ENCODE measurements at regions not wholly inside any gene's neighbourhood (a gene's known extent, or its start where the extent isn't known, plus 50 kb on each side); places are given as distances from the start of the nearest gene placed in this dataset.
"Not testable (repeated sequence)": the region's sequence is repeated elsewhere in the genome, so short reads cannot be mapped to it uniquely, and the experiment has no call there.

DNA sequence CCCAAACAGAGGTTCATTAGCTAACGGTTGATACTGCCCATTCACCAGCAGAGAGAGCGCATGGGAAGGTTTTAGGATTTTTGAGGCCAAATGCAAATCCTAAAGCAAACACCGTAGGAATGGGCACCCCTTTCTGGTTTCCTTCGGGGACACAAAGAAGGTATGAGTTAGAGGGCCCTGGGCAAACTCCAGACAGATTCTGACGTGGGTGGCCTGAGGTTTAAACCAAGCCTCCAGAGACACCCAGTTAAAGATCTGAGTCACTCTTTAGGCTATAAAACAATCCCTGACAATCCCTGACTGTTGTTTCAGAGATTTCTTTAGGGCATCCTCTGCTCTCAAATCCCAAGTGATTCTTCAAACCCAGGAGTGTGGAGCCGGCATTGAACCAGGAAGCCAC is 262.2 kb upstream of the USP9Y start:
- H3K36me3 Mint-ChIP-seq; H3K4me3 Mint-ChIP-seq; DNase-seq (ENCODE audit: low spot score); ATAC-seq; H3K9me3 Mint-ChIP-seq; H3K27me3 Mint-ChIP-seq; H3K27ac Mint-ChIP-seq; H3K4me1 Mint-ChIP-seq (ENCODE audit: low read depth in 2 of 2): not testable (repeated sequence)

DNA sequence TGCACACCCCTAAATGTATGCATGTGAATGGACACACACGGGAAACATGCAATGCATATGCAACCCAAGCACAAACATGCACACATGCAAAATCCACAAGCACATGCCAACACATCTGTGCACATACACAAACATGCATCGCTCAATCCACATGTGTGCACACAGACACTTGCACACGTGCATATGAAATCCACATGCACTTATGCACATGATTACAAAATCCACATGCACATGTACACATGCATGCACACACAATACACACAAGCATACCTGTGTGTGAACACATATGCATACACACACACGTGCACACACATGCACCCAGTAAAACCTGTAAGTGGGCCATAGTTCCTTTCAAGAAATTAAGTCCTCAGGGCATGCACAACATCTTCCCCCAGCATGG is 256.8 kb upstream of the USP9Y start:
- H3K9me3 Mint-ChIP-seq = no peaks in the 10 kb centered on the region
- ATAC-seq = no peak
- no peak overlapping the region for H3K4me3 Mint-ChIP-seq
- H3K27ac Mint-ChIP-seq = no peak overlapping the region
- no peaks in the 10 kb centered on the region for H3K36me3 Mint-ChIP-seq
- no peaks in the 10 kb centered on the region for H3K27me3 Mint-ChIP-seq
- no peaks in the 10 kb centered on the region for H3K4me1 Mint-ChIP-seq (ENCODE audit: low read depth in 2 of 2)
- DNase-seq (ENCODE audit: low spot score) = no peak

DNA sequence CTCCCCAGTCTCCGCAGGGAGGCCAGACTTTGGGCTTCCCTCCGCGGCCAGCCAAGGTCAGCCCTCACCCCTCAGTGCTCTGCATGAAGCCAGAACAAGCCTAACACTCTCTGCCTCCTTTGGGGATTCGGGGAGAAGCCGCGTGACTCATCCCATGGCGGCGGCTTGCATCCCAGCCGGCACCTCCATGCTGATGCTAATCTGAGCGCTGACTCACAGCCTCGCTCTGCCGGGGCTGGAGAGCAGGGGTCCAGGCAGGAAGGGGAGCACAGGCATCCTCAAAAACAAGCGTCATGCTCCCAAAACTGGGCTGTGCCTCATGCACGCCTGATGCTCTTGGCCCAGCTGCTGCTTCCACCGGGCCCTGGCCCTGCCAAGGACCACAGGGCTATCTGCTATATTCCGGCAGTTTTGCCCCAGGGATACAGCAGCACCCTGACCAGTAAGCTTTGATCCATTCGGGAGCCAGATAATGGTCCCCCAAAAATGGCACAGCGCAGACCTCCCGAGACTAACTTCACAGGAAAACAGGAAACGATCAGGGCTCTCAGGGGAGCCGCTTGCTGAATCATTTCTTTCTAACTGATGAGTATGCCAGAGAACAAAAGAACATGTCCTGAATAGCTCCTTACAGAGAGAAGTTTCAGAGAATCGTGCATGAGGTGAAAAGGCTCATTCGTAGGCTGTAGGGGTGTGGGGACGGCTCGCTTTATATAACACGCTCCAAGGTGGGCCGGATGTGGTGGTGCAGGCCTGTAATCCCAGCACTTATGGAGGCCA is 254.4 kb upstream of the USP9Y start:
- H3K27ac Mint-ChIP-seq; H3K4me3 Mint-ChIP-seq; H3K4me1 Mint-ChIP-seq (ENCODE audit: low read depth in 2 of 2); ATAC-seq; H3K9me3 Mint-ChIP-seq; H3K36me3 Mint-ChIP-seq; H3K27me3 Mint-ChIP-seq; DNase-seq (ENCODE audit: low spot score): not testable (repeated sequence)

DNA sequence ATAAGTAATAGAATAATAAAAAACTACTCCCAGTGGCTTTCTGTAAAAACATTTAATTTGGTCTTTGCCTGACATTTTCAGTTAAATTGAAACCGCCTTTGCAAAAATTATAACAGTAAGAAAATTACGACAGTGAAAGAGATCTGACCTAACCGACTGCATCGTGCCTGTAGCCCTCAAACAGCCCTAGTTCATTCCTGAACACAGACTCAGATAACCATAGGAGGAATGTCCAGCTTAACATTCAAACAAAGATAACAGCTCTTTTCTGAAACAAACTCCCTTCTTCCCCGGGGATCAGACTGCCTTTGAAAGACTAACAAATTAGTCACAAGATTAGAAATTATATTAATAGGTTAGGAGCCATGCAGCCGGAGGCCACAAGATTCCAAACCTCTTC is 252.5 kb upstream of the USP9Y start:
- not testable (repeated sequence) for ATAC-seq; H3K9me3 Mint-ChIP-seq; H3K36me3 Mint-ChIP-seq; H3K27ac Mint-ChIP-seq; DNase-seq (ENCODE audit: low spot score); H3K27me3 Mint-ChIP-seq; H3K4me3 Mint-ChIP-seq; H3K4me1 Mint-ChIP-seq (ENCODE audit: low read depth in 2 of 2)

DNA sequence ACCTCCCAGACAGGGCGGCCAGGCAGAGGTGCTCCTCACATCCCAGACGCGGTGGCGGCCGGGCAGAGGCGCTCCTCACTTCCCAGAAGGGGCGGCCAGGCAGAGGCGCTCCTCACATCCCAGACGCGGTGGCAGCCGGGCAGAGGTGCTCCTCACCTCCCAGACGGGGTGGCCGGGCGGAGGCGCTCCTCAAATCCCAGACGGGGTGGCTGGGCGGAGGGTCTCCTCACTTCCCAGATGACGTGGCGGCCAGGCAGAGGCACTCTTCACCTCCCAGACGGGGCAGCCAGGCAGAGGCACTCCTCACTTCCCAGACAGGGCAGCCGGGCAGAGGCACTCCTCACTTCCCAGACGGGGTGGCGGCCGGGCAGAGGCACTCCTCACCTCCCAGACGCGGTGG is 247.7 kb upstream of the USP9Y start:
- not testable (repeated sequence) for H3K9me3 Mint-ChIP-seq; DNase-seq (ENCODE audit: low spot score); H3K27ac Mint-ChIP-seq; H3K4me3 Mint-ChIP-seq; ATAC-seq; H3K4me1 Mint-ChIP-seq (ENCODE audit: low read depth in 2 of 2); H3K36me3 Mint-ChIP-seq; H3K27me3 Mint-ChIP-seq

DNA sequence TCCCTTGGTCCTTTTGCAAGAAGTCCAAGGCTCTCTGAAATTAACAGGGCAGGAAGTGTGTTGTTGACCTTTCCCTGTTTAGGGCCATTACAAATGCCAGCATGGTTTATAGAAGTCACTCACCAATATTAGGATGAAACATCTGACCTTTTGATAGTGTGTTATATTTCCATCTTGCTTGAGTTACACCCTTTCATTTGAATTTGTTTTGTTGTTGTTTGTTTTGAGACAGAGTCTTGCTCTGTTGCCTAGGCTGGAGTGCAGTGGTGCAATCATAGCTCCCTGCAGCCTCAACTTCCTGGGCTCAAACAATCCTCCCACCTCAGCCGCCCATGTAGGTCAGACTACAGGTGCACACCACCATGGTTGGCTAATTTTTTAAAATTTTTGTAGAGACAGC is 241.1 kb upstream of the USP9Y start:
- Mint-ChIP-seq H3K4me1 (ENCODE audit: low read depth in 2 of 2) (no peaks in the 10 kb centered on the region), H3K27ac (no peak overlapping the region), H3K9me3 (no peaks in the 10 kb centered on the region), H3K36me3 (no peaks in the 10 kb centered on the region), H3K4me3 (no peak overlapping the region), H3K27me3 (no peaks in the 10 kb centered on the region)
- ATAC-seq (no peak), DNase-seq (ENCODE audit: low spot score) (no peak)

DNA sequence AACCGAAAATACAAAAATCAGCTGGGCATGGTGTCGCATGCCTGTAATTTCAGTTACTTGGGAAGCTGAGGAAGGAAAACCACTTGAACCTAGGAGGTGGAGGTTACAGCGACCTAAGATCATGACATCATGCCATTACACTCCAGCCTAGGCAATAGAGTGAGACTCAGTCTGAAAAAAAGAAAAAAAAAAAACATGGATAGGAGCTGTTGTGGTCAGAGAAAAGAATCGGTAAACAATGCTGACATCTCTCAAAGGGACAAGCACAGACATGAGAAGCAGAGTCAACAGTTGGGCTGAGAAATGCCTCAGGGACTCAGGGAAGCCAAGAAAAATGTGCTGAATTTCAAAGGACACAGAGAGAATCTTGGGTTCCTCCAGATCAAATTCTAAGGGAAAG is 236.9 kb upstream of the USP9Y start:
- Mint-ChIP-seq H3K27ac (no peak overlapping the region), H3K36me3 (peaks cover 6% of the 10 kb centered on the region), H3K9me3 (no peaks in the 10 kb centered on the region), H3K4me1 (ENCODE audit: low read depth in 2 of 2) (no peaks in the 10 kb centered on the region), H3K27me3 (peaks cover 0 to 5% of the 10 kb centered on the region in 2 donors), H3K4me3 (no peak overlapping the region)
- no peak for DNase-seq (ENCODE audit: low spot score)
- ATAC-seq = no peak

DNA sequence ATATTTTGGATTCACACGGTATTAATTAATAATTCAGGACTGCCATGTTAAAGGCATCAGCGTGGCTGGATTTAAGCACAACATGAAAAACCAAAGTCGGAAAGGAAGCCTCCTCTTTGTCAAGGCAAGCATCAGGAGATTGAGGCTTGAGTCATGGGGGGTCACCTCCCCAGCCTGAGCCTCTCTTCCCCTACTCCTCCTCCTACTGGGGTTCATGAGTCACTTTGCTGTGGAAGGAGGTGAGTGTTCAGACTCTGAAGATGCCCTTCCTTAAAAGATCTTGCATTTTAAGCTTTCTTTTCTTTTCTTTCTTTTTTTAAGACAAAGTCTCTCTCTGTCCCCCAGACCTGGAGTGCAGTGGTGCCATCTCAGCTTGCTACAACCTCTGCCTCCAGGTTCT is 235.3 kb upstream of the USP9Y start:
- H3K36me3 Mint-ChIP-seq = peaks cover 7% of the 10 kb centered on the region
- no peaks in the 10 kb centered on the region for H3K9me3 Mint-ChIP-seq
- H3K27me3 Mint-ChIP-seq = peaks cover 0 to 5% of the 10 kb centered on the region in 2 donors
- no peak overlapping the region for H3K4me3 Mint-ChIP-seq
- H3K4me1 Mint-ChIP-seq (ENCODE audit: low read depth in 2 of 2) = no peaks in the 10 kb centered on the region
- DNase-seq (ENCODE audit: low spot score) = no peak
- no peak for ATAC-seq
- H3K27ac Mint-ChIP-seq = no peak overlapping the region

DNA sequence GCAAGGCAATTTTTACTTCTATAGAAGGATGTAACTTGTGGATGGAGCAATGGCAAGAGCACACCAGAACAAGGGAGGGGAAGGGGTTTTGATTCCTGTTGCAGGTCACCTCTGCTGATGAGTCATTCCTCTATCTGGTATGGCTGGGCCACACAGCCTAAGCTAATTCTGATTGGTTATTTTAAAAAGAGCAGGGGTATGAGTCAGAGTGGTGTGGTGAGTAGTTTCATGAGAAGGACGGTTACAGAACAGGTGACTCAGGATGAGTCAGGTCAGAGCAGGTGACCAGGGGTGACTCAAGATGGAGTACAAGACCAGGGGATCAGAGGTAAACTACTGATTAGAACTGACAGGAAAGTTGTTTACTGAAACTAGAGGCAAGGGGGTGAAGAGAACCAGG is 231.9 kb upstream of the USP9Y start:
- H3K27ac Mint-ChIP-seq = no peak overlapping the region
- H3K4me1 Mint-ChIP-seq (ENCODE audit: low read depth in 2 of 2) = no peaks in the 10 kb centered on the region
- no peaks in the 10 kb centered on the region for H3K9me3 Mint-ChIP-seq
- no peak overlapping the region for H3K4me3 Mint-ChIP-seq
- peaks cover 7% of the 10 kb centered on the region for H3K36me3 Mint-ChIP-seq
- peaks cover 0 to 5% of the 10 kb centered on the region in 2 donors for H3K27me3 Mint-ChIP-seq
- DNase-seq (ENCODE audit: low spot score) (no peak), ATAC-seq (no peak)

DNA sequence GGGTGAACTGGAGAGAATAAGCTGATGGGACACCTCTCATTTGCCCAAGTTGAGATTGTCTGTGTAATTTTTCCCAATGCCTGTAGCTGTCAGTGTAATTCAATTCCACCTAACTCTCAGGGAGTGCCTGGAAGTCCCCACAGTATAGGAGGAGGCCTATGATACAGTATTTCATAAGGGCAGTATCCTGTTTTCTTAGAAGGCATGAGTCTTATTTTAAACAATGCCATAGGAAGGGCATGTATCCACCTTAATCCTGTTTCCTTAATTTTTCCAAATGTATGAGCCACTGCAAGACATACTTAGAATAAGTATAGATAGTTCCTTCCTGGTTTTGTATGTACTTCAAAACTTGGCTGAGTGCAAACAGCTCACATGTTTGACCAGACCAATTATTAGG is 226.6 kb upstream of the USP9Y start:
- Mint-ChIP-seq H3K9me3 (no peaks in the 10 kb centered on the region), H3K36me3 (no peaks in the 10 kb centered on the region), H3K4me1 (ENCODE audit: low read depth in 2 of 2) (no peaks in the 10 kb centered on the region), H3K27ac (no peak overlapping the region), H3K27me3 (no peaks in the 10 kb centered on the region), H3K4me3 (no peak overlapping the region)
- no peak for ATAC-seq
- DNase-seq (ENCODE audit: low spot score) = no peak

DNA sequence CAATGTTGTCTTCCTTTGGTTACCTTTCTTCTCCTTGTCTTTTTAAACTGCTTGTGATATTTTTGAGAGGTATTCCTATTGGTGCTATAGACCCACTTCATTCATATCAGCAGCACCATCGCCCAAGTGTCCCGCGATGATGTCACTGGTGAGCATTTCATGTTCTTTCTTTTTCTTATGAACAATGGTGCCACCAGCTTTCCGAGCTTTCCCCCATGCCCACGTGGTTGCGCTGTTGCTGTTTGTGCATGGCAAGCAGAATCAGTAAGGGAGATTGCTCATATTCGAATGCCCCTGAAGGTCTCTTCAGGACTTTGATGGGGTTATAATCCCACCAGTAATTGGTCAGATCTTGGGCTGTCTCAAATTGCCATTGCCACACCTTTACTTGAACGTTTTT is 221.6 kb upstream of the USP9Y start:
- ATAC-seq (no peak), DNase-seq (ENCODE audit: low spot score) (no peak)
- no peaks in the 10 kb centered on the region for H3K36me3 Mint-ChIP-seq
- no peaks in the 10 kb centered on the region for H3K4me1 Mint-ChIP-seq (ENCODE audit: low read depth in 2 of 2)
- H3K27ac Mint-ChIP-seq = no peak overlapping the region
- no peaks in the 10 kb centered on the region for H3K9me3 Mint-ChIP-seq
- H3K4me3 Mint-ChIP-seq = no peak overlapping the region
- no peaks in the 10 kb centered on the region for H3K27me3 Mint-ChIP-seq

DNA sequence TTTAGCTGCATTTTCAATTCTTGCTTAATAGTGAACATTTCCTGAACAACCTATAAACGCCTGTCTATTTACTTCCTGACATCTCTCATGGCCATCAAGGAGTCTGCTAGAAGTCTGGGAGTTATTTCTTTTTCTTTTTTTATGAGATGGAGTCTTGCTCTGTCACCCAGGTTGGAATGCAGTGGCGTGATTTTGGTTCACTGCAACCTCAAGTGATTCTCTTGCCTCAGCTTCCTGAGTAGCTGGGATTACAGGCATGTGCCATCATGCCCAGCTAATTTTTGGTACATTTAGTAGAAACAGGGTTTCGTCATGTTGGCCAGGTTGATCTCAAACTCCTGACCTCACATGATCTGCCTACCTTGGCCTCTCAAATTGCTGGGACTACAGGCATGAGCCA is 217.6 kb upstream of the USP9Y start:
- DNase-seq (ENCODE audit: low spot score) = no peak
- no peaks in the 10 kb centered on the region for H3K9me3 Mint-ChIP-seq
- H3K27me3 Mint-ChIP-seq = no peaks in the 10 kb centered on the region
- ATAC-seq = no peak
- H3K36me3 Mint-ChIP-seq = no peaks in the 10 kb centered on the region
- no peaks in the 10 kb centered on the region for H3K4me1 Mint-ChIP-seq (ENCODE audit: low read depth in 2 of 2)
- H3K27ac Mint-ChIP-seq = no peak overlapping the region
- no peak overlapping the region for H3K4me3 Mint-ChIP-seq

DNA sequence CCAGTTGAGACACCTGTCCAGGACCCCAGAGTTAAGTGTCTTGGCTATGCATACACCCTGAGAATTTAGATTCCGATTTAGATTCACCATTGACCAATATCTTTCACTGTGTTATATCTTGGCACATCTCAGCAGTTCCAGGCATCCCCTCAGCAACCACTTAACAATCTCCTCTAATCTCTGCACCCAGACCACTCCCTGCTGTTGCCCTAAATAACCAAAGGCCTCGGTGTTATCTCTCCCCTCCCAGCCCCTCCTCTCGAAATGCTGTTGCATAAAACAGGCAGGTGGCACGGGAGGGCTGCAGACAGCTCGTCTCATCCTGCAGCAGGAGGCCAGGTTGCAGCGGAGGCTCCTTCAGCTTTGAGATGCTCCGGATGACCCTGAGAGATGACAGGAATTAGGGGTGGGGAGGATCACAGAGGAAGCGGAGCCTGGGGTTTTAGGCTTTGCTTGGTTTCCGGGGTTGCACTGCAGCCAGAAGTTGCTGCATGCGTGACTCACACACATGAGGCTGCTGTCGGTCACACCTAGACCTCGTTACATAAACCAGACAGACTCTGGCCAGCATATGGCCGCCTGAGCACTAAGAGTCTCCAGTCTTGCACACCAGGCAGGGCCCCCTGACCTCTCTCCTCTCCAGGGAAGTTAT is 210.3 kb upstream of the USP9Y start:
- DNase-seq (ENCODE audit: low spot score) = no peak
- peak in 1 of 2 donors; percentile 71 for ATAC-seq

DNA sequence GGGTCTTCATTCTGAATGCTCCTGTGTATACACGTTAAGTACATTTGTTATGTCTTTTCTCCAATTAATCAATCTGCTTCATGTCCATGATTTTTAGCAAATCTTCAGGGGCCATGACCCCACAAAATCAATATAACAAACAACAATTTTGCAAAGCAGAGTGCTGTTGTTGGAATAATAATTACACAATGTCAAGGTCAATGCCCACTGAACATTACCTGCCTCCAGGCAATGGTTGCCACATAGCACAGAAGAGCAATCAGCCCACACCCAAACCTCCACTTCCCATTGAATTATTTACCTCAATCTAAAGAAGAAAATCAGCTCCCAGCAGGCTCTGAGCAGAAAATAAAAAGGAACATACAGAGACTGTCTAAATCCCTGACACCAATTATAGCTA is 208.8 kb upstream of the USP9Y start:
- Mint-ChIP-seq H3K9me3 (no peaks in the 10 kb centered on the region), H3K36me3 (no peaks in the 10 kb centered on the region), H3K27me3 (no peaks in the 10 kb centered on the region), H3K27ac (no peak overlapping the region), H3K4me3 (no peak overlapping the region), H3K4me1 (ENCODE audit: low read depth in 2 of 2) (no peaks in the 10 kb centered on the region)
- DNase-seq (ENCODE audit: low spot score) = no peak
- no peak for ATAC-seq

More for the DNA sequence above, 210.3 kb upstream of the USP9Y start:
- no peaks in the 10 kb centered on the region for H3K27me3 Mint-ChIP-seq
- no peak overlapping the region for H3K4me3 Mint-ChIP-seq
- H3K27ac Mint-ChIP-seq = no peak overlapping the region
- no peaks in the 10 kb centered on the region for H3K36me3 Mint-ChIP-seq
- no peaks in the 10 kb centered on the region for H3K9me3 Mint-ChIP-seq
- no peaks in the 10 kb centered on the region for H3K4me1 Mint-ChIP-seq (ENCODE audit: low read depth in 2 of 2)

DNA sequence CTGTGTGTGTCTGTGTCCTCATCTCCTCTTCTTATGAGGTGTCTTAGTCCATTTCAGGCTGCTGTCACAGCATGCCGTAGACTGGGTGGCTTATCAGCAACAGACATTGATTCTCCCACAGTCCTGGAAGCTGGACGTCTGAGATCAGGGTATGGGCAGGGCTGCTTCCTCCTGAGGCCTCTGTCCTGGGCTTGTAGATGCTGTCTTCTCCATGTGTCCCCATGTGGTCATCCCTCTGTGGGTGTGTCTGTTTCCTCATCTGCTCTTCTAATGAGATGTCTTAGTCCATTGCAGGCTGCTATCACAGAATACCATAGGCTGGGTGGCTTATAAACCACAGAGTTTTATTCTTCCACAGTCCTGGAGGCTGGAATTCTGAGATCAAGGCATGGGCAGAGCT is 205.0 kb upstream of the USP9Y start:
- no peak for ATAC-seq
- H3K27me3 Mint-ChIP-seq = no peaks in the 10 kb centered on the region

More for the DNA sequence above, 205.0 kb upstream of the USP9Y start:
- no peaks in the 10 kb centered on the region for H3K4me1 Mint-ChIP-seq (ENCODE audit: low read depth in 2 of 2)
- H3K27ac Mint-ChIP-seq = no peak overlapping the region
- no peak for DNase-seq (ENCODE audit: low spot score)
- H3K4me3 Mint-ChIP-seq = no peak overlapping the region
- H3K9me3 Mint-ChIP-seq = no peaks in the 10 kb centered on the region
- H3K36me3 Mint-ChIP-seq = no peaks in the 10 kb centered on the region
